ENCODE measurements at regions not wholly inside any gene's neighbourhood (a gene's known extent, or its start where the extent isn't known, plus 50 kb on each side); places are given as distances from the start of the nearest gene placed in this dataset.

GRCh38 chr1:116851846-116852245, 57.9 kb upstream of the PTGFRN start:
- DNase-seq: no peak

DNA sequence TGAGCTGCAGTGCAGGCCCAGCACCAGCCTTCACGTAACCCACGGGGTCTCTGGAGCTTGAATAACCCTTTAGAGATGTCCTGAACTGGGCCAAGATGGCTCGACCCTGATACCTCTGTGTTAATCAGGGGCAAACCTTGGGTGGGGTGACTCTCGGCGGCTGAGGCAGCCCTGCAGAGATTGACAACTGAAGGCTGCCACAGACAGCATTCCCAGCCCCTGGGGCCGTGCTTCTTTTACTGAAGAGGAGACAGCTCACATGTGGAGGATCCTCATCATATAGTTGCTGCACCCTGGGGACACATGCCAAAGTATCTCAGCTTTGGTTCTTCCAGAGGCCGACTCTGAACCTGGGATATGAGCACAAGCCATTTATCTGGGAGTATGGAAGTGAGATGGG, 57.3 kb upstream of the PTGFRN start:
- no peak for DNase-seq

- DNase-seq: no peak
Measured at GRCh38 chr1:116852910-116853309, 56.8 kb upstream of the PTGFRN start.

- no peak for DNase-seq
Measured at GRCh38 chr1:116853680-116854402, 55.9 kb upstream of the PTGFRN start.

DNA sequence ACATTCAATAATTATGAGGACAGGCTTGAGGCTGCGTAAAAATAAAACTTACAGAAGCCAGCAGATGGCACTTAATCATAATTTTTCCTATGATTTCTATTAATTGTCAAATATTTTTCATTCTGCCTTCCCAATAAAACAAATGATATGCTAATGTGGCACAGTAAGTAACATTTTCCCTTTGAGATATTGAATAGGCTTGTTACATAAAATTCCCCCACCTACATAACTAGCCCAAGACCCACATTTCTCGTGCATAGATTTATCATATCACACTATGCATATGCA, 55.4 kb upstream of the PTGFRN start:
- DNase-seq: no peak

GRCh38 chr1:116854716-116855115, 55.0 kb upstream of the PTGFRN start:
- no peak for DNase-seq

DNA sequence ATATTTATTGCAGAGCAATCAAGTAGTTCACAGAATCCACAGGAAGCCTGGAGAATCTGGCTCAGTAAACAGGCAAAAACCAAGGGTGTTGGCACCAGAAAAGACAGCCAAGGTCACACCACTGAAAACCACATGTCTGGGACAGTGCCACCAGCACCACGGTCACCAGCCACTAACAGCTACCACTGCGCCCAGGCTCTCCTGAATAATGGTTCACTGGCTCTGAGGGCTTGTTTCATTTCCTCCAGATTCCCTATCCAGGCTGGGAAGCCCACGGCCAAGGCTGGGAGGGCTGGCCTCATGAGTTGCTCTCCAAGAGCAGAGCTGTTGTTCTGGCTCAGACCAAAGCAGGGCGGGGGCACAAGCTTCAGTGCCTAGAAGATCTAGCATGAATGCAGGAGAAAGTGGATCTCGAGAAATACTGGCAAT, 54.5 kb upstream of the PTGFRN start:
- no peak for DNase-seq

DNA sequence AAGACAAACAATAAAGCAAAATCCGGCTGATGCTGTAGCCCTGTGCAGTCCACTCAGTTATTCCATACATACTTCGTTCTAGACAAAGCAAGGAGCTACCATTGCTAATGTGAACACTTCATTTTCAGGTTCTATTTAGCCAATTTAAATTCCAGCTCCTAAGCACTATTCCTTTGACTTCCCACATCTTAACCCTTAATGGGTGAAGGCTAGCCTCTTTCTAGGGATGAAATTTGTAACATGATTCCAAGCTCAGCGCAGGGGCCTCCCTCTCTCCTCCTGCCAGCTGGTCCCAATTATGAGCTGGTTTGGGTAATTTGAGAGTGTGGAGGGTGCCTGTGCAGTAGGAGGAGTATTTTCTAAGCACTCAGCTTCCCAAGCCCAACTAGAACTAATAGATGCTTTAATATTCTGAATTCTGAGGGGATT, 53.9 kb upstream of the PTGFRN start:
- no peak for DNase-seq

DNA sequence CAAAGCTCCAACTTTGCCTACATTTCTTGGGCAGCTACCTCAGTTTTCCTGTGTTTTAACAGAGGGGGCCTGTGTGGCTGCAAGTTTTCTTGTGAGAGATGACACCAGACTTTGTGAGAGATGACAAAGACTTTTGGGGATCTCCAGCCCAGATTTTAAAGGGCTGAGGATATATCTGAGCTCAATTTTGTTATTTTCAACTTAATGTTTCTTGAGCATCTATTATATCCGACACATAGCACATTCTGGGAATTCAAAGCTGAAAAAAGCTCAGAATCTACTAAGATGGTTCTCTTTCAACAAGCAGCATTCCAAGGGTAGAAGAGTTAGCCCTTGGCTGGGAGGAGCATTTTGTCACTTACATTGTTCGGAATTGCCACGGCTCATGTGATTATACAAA, 53.4 kb upstream of the PTGFRN start:
- no peak for DNase-seq

GRCh38 chr1:116857092-116857491, 52.6 kb upstream of the PTGFRN start:
- no peak for DNase-seq

All from bone marrow (tissue), 2 donors.